ENCODE measurements at regions not wholly inside any gene's neighbourhood (a gene's known extent, or its start where the extent isn't known, plus 50 kb on each side); places are given as distances from the start of the nearest gene placed in this dataset.

DNA sequence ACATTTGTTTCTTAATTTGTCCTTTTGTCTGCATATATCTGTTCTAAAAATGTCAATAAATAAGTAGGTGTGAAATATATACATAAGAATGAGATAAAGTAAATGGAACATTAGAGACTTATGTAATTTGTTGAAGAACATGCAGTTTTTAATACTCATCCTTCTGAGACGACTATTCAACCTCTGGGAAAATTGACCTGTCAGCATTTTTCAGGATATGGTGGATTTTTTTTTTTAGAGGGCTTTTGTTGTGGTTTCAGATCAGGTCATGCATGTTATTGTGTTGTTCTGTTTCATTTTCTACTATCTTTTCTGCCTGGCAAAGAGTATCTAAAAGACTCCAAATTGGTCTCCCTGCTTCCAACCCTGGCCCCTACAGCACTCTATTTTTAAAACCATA, 97.3 kb downstream of the PCDH7 start:
- TF ChIP-seq, protein P1, sequence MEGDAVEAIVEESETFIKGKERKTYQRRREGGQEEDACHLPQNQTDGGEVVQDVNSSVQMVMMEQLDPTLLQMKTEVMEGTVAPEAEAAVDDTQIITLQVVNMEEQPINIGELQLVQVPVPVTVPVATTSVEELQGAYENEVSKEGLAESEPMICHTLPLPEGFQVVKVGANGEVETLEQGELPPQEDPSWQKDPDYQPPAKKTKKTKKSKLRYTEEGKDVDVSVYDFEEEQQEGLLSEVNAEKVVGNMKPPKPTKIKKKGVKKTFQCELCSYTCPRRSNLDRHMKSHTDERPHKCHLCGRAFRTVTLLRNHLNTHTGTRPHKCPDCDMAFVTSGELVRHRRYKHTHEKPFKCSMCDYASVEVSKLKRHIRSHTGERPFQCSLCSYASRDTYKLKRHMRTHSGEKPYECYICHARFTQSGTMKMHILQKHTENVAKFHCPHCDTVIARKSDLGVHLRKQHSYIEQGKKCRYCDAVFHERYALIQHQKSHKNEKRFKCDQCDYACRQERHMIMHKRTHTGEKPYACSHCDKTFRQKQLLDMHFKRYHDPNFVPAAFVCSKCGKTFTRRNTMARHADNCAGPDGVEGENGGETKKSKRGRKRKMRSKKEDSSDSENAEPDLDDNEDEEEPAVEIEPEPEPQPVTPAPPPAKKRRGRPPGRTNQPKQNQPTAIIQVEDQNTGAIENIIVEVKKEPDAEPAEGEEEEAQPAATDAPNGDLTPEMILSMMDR (IDR thresholded peaks at IDR 0.05), result no peak
- TF ChIP-seq POLR2AphosphoS5 (IDR thresholded peaks at IDR 0.05) (no peak), POLR2A (IDR thresholded peaks at IDR 0.05) (no peak)
